OCI-LY3 (cell line): ENCODE measurements at regions not wholly inside any gene's neighbourhood (a gene's known extent, or its start where the extent isn't known, plus 50 kb on each side); places are given as distances from the start of the nearest gene placed in this dataset.

Experiments
- EZH2phosphoT487 ChIP-seq: fragments of 200-600 bp; shearing (Covaris generic); IDR thresholded peaks from 2 replicates; pipeline ENCODE4 v1.6.1; 2018; ENCODE audit warnings: antibody characterized with exemption, mixed run types, low read depth
- TF ChIP-seq, protein P1 (sequence below): fragments of 200-600, 300-600 bp; sonication (generic); IDR thresholded peaks from 2 replicates; pipeline ENCODE4 v1.5.1; 2014; ENCODE audit warnings: antibody characterized with exemption, low read length, low read depth

DNA sequence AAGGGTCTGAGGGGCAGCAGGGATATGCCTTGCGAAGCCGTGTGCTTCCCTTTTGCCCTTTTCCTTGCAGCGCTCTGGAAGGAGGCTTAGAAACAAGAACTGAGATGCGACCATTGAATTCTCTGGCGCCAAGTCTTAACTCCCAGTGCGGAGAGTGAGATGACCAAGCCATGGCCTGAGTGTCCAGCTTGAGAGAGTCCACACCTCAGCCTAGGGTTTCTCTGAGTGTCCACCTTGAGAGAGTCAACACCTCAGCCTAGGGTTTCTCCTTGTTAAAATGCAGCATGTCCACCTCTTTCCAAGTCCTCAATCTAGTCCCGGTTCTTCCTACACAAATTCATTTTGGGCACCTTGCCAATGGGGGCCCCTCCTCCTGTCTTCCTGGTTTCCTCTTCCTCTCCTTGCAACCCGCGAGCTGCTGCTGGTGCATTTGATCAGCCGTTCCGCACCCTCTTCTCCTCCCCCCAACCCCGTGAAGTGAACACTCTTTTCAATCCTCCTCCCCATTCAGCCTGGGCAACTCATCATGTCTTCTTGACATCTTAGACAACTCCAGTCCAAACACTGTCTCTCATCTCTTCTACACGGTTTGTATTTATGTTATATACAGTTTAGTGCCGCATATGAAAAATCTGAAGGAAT lies 178.2 kb upstream of the PITRM1 start:
- TF ChIP-seq, protein P1, sequence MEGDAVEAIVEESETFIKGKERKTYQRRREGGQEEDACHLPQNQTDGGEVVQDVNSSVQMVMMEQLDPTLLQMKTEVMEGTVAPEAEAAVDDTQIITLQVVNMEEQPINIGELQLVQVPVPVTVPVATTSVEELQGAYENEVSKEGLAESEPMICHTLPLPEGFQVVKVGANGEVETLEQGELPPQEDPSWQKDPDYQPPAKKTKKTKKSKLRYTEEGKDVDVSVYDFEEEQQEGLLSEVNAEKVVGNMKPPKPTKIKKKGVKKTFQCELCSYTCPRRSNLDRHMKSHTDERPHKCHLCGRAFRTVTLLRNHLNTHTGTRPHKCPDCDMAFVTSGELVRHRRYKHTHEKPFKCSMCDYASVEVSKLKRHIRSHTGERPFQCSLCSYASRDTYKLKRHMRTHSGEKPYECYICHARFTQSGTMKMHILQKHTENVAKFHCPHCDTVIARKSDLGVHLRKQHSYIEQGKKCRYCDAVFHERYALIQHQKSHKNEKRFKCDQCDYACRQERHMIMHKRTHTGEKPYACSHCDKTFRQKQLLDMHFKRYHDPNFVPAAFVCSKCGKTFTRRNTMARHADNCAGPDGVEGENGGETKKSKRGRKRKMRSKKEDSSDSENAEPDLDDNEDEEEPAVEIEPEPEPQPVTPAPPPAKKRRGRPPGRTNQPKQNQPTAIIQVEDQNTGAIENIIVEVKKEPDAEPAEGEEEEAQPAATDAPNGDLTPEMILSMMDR = no peak
- no peak for TF ChIP-seq EZH2phosphoT487
